ENCODE measurements at regions not wholly inside any gene's neighbourhood (a gene's known extent, or its start where the extent isn't known, plus 50 kb on each side); places are given as distances from the start of the nearest gene placed in this dataset.
"Not testable (repeated sequence)": the region's sequence is repeated elsewhere in the genome, so short reads cannot be mapped to it uniquely, and the experiment has no call there.

DNA sequence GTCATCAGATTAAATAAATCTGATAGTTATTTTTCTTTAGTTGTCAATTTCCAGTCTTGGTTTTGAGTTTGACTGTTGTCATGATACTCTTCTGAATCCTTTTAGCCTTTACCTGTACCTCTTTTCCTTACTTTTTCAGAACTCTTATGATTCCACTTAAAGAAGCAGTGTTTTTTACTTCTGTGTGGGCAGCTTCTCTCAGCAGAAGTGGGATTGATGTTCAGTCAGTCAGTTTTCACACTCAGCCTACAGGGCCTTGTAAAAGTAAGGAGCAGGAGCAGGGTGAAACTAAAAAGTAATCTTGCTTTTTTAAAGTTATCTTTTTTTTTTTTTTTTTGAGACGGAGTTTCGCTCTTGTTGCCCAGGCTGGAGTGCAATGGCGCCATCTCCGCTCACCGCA lies 75.1 kb downstream of the HAUS1 start:
- Mint-ChIP-seq H3K27ac (no peak overlapping the region), H3K4me3 (no peak overlapping the region), H3K9me3 (no peaks in the 10 kb centered on the region), H3K4me1 (peaks cover 70% of the 10 kb centered on the region), H3K27me3 (no peaks in the 10 kb centered on the region), H3K36me3 (no peaks in the 10 kb centered on the region)
- no peak for ATAC-seq

DNA sequence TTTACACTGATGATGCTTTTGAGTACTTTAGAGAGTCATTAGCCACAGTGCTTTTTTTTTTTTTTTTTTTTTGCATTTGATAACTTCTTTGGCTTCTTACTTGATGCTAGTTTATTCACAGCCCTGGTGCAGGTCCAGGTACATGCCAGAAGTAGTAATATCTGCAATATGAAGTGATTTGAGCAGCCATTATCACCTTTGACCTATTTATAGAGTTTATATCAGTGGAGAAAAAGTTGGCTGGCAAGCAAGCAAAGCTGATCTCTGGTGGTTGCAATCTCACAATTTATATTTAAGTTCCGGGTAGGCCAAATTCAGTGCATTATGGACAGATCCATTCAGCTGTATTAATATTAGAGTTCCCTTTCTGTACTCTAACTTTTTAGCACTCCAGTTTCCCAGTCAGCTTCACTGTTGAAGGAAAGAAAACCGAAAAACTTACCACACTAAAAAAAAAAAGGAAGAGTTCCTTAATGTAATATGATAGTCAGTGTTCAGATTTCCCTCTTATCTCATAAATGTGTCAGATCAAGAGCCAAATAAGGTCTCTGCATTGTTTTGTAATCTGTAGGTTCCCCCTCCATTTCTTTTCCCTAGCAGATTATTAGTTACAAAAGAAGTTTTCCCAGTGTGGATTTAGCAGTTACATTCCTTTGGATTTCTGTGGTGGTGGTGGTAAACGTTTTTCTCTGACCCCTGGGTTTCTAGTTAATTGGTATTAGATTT lies 78.6 kb downstream of the HAUS1 start:
- Mint-ChIP-seq H3K27ac (peak overlapping the region; percentile 11), H3K36me3 (no peaks in the 10 kb centered on the region), H3K9me3 (no peaks in the 10 kb centered on the region), H3K4me3 (no peak overlapping the region), H3K27me3 (no peaks in the 10 kb centered on the region), H3K4me1 (peaks cover 62% of the 10 kb centered on the region)
- ATAC-seq = no peak

DNA sequence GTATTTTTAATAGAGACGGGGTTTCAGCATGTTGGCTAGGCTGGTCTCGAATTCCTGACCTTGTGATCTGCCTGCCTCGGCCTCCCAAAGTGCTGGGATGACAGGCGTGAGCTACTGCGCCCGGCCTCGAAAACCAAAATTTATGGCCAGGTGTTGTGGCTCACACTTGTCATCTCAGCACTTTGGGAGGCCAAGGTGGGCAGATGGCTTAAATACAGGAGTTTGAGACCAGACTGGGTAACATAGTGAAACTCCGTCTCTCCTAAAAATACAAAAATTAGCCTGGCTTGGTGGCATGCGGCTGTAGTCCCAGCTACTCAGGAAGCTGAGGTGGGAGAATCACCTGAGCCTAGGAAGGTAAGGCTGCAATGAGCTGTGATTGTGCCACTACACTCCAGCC lies 80.1 kb downstream of the HAUS1 start:
- H3K4me3 Mint-ChIP-seq, H3K9me3 Mint-ChIP-seq, ATAC-seq, H3K27me3 Mint-ChIP-seq, H3K36me3 Mint-ChIP-seq: not testable (repeated sequence)
- peak overlapping the region; percentile 35 for H3K27ac Mint-ChIP-seq
- peaks cover 55% of the 10 kb centered on the region for H3K4me1 Mint-ChIP-seq

DNA sequence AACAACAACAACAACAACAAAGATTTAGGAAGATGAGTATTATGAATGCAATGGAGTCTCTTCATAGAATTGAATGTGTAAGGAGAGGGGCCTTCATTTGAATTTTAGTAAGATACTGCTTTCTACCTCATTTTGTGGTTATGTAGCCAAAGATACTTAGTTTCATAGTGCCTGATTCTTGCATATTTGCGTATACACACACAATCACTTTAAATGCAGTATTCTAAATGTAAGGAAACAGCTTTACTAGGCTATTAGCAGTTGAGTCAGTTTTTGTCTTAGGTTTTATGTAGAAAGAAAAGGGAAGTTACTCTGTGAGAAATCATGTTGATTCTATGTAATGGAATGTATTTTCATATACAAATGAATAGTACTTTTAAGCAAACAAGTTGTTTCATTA lies 80.5 kb downstream of the HAUS1 start:
- peaks cover 51% of the 10 kb centered on the region for H3K4me1 Mint-ChIP-seq
- H3K9me3 Mint-ChIP-seq = no peaks in the 10 kb centered on the region
- H3K27me3 Mint-ChIP-seq = no peaks in the 10 kb centered on the region
- no peak overlapping the region for H3K4me3 Mint-ChIP-seq
- peak overlapping the region; percentile 35 for H3K27ac Mint-ChIP-seq
- H3K36me3 Mint-ChIP-seq = no peaks in the 10 kb centered on the region
- no peak for ATAC-seq

DNA sequence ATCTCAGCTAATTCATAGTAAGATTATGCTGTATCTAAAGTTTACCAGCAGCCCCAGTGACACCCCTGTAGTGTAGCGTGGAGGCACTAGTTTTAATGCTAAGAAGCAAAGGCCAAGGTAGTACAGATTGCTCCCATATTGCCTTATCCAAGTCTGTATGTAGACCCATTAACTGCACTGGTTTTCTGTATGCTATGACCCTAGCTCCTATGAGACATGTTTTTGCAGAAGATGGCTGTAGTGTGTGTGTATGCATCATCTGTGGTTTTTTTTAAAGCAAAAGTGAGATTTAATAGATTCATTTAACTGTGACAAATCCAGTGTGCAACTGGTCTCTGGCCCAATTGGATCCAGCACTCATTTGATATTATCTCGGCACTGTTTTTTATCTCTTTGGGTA lies 86.5 kb downstream of the HAUS1 start:
- H3K27ac Mint-ChIP-seq = no peak overlapping the region
- peaks cover 17% of the 10 kb centered on the region for H3K4me1 Mint-ChIP-seq
- no peak overlapping the region for H3K4me3 Mint-ChIP-seq

DNA sequence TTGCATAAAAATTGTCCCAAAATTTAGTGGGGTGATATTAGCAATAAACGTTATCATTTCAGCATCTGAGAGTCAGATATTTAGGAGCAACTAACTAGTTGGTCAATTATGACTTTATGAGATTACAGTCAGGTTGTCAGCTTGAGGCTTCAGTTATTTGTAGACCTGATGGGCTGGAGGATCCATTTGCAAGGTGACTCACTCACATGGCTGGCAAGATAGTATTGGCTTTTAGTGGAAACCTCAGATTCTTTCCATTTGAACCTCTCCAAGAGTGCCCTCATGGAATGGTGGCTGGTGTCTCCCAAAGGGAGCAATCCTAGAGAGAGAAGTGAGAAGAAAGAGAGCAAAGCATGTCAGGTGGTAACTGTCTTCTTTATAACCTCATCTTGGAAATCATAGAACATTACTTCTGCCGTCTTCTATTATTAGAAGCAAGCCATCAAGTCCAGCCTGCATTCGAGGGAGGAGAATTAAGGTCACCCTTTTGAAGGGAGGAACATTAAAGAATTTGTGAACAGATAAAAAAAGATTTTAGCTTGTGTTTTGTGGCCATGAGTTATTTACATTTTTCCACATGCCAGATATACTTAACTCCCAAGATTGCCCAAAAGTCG lies 92.5 kb downstream of the HAUS1 start:
- H3K9me3 Mint-ChIP-seq = no peaks in the 10 kb centered on the region
- no peak overlapping the region for H3K4me3 Mint-ChIP-seq
- H3K27me3 Mint-ChIP-seq = no peaks in the 10 kb centered on the region
- no peak for ATAC-seq
- H3K27ac Mint-ChIP-seq = no peak overlapping the region
- peaks cover 18% of the 10 kb centered on the region for H3K36me3 Mint-ChIP-seq
- peaks cover 38% of the 10 kb centered on the region for H3K4me1 Mint-ChIP-seq

More for the DNA sequence above, 86.5 kb downstream of the HAUS1 start:
- Mint-ChIP-seq H3K27me3 (no peaks in the 10 kb centered on the region), H3K36me3 (peaks cover 5% of the 10 kb centered on the region), H3K9me3 (no peaks in the 10 kb centered on the region)
- no peak for ATAC-seq

DNA sequence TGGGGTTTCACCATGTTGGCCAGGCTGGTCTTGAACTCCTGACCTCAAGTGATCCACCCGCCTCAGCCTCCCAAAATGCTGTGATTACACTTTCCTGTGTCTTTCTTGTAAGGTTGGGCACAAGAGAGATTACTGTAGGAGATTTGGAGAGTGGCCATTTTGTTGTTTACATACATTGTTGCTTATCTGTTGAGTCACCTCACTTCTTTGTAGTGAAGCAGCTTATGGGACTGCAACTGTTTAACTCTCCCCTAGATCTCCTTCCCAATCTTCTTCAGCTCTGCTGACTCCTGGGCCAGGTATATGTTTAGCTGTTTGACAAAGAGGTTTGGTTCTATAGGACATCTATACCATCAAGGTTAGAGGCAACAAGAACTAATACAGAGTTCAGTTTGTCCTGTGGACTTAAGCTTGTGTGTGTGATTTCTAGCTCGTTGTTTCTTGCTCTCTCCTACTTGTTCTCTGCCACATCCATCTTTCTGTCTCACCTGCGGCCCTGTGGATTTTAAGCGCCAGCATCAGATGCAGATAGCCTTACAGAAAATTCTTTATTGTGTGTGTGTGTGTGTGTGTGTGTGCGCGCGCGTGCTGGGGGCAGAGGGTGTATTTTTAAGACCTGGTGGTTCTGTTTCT lies 95.4 kb downstream of the HAUS1 start:
- H3K9me3 Mint-ChIP-seq = no peaks in the 10 kb centered on the region
- H3K27me3 Mint-ChIP-seq = no peaks in the 10 kb centered on the region
- peaks cover 49% of the 10 kb centered on the region for H3K4me1 Mint-ChIP-seq
- H3K36me3 Mint-ChIP-seq = peaks cover 21% of the 10 kb centered on the region
- no peak overlapping the region for H3K4me3 Mint-ChIP-seq
- H3K27ac Mint-ChIP-seq = no peak overlapping the region
- ATAC-seq = no peak

DNA sequence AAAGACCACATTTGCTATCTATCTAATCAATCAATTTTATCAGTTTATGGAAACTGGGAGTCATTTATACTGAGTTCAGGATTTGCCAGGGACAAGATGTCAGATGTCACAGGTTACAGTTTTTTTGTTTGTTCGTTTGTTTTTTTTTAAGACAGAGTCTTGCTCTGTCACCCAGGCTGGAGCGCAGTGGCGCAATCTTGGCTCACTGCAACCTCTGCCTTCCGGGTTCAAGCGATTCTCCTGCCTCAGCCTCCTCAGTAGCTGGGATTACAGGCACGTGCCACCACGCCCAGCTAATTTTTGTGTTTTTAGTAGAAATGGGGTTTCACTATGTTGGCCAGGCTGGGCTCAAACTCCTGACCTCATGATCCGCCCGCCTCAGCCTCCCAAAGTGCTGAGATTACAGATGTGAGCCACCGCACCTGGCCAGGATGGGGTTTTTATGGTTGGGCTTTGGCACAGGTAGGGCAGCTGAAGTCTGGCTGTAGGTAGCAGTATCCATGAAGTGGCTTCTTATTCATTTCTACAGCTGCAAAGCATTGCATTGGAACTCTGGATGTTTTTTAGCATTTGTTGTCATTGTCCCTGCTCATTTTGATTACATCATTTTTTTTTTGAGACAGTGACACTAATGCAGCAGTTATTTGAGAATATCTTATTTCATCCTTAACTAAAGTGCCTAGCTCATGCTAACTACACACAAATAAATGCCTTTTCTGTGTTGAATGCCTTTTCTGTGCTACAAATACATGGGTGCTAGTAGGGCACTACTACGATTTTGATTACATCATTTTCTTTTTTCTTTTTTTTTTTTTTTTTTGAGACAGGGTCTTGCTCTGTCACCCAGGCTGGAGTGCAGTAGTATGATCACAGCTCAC lies 96.2 kb downstream of the HAUS1 start:
- not testable (repeated sequence) for H3K27ac Mint-ChIP-seq

DNA sequence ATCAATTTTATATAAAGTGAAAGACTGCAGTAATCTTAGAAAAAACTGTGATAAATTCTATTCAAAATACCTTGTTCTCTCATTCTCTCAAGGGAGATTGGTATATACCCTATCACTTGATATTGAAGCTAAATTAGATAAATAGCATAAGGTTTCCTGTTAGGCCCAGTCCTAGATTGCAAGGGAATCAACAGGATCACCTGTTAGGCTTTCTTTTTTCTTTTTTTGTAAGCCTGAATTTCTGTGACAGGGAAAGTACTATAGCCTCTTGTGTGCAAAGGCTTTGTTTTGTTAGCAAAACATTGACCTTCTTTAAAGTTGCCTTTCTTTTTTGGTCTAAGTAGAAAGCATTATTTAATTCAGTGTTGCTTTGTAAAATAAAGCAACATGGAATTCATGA lies 100.0 kb downstream of the HAUS1 start:
- Mint-ChIP-seq H3K27ac (no peak overlapping the region), H3K9me3 (no peaks in the 10 kb centered on the region), H3K27me3 (no peaks in the 10 kb centered on the region), H3K4me3 (no peak overlapping the region), H3K36me3 (peaks cover 14% of the 10 kb centered on the region), H3K4me1 (peaks cover 76% of the 10 kb centered on the region)
- ATAC-seq = no peak

More for the DNA sequence above, 96.2 kb downstream of the HAUS1 start:
- H3K4me3 Mint-ChIP-seq, H3K9me3 Mint-ChIP-seq, H3K27me3 Mint-ChIP-seq, ATAC-seq: not testable (repeated sequence)
- H3K36me3 Mint-ChIP-seq = peaks cover 21% of the 10 kb centered on the region
- peaks cover 56% of the 10 kb centered on the region for H3K4me1 Mint-ChIP-seq

DNA sequence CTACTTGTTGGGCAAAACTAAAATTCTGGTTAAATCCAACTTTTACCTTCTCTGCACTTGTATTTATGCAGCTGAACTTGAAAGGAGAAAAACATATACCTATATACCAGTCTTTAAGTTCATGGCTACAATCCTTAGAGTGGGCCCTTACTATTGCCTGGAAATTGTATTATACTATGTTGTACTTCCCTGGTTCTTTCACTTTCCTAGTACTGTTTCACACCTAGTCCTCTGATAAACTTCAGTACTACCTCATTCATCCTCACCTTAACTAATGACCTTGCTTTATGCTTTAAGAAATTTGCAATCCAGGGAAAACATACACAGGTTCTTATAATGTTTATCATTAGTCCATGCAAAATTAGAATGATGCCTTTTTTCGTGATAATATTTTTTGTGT lies 103.8 kb downstream of the HAUS1 start:
- Mint-ChIP-seq H3K4me3 (no peak overlapping the region), H3K27ac (no peak overlapping the region), H3K4me1 (peaks cover 77% of the 10 kb centered on the region), H3K27me3 (no peaks in the 10 kb centered on the region), H3K9me3 (no peaks in the 10 kb centered on the region), H3K36me3 (peaks cover 12% of the 10 kb centered on the region)
- no peak for ATAC-seq

DNA sequence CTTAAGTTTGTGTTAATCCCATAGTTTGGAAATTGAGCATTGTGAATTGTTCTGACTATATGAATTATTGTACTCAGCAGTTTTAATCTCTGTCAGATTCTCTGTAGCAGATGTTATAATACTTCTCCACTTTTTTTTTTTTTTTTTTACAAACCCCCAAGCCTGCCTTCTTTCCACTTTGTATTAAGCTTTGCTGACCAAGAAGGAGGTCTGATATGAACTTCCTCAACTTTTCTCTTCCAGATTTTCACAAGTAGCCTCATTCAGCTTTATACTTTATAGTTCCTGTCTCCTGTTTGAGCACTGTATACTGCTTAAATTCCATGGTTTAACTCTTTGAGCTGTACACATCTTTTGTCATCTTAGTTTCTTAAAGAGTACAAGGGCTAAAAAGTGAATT lies 105.0 kb downstream of the HAUS1 start:
- H3K27ac Mint-ChIP-seq = no peak overlapping the region
- H3K27me3 Mint-ChIP-seq = no peaks in the 10 kb centered on the region
- no peak for ATAC-seq
- H3K9me3 Mint-ChIP-seq = no peaks in the 10 kb centered on the region
- peaks cover 67% of the 10 kb centered on the region for H3K4me1 Mint-ChIP-seq
- no peak overlapping the region for H3K4me3 Mint-ChIP-seq
- H3K36me3 Mint-ChIP-seq = peaks cover 12% of the 10 kb centered on the region

DNA sequence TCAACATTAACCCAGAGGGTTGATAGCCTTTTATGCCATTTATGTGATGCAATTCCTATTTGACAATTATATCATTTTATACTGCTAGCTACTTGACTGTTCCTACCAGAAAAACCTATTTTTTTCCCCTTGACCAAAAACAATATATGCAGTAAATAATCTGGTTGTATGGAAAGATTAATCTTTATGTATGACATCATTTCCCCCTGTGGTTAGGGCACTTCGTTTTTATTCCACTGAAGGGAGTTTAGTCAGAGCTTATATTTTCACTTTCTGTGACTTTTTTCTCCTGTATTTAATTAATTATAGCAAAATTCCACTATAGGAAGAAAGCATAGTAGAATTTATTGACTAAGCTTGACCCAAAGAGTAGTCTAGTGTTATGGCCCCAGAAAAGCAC lies 107.6 kb downstream of the HAUS1 start:
- ATAC-seq = no peak
- peaks cover 54% of the 10 kb centered on the region for H3K4me1 Mint-ChIP-seq
- H3K9me3 Mint-ChIP-seq = no peaks in the 10 kb centered on the region

DNA sequence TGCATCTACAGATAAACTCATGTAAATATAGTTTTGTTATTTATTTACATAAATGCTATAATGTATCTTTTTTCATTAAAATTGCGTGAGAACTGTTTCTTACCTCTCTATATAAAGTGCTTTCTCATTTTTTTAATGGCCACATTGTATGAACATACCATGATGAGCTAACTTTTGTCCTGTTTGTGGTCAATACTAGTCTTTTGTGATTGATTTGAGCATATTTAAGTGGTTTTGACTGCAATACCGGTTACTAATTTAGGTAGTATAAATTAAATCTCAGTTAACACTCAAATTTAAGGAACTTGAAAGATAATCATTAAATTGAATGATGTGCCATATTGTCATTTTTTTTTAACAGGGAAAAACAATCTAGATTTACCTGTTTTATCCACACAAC lies 108.2 kb downstream of the HAUS1 start:
- H3K27ac Mint-ChIP-seq = peak overlapping the region; percentile 63
- H3K4me3 Mint-ChIP-seq = no peak overlapping the region
- peaks cover 25% of the 10 kb centered on the region for H3K36me3 Mint-ChIP-seq
- no peak for ATAC-seq
- H3K9me3 Mint-ChIP-seq = no peaks in the 10 kb centered on the region
- no peaks in the 10 kb centered on the region for H3K27me3 Mint-ChIP-seq
- peaks cover 58% of the 10 kb centered on the region for H3K4me1 Mint-ChIP-seq

More for the DNA sequence above, 107.6 kb downstream of the HAUS1 start:
- H3K36me3 Mint-ChIP-seq = peaks cover 20% of the 10 kb centered on the region
- peak overlapping the region; percentile 63 for H3K27ac Mint-ChIP-seq
- H3K27me3 Mint-ChIP-seq = no peaks in the 10 kb centered on the region
- H3K4me3 Mint-ChIP-seq = no peak overlapping the region

DNA sequence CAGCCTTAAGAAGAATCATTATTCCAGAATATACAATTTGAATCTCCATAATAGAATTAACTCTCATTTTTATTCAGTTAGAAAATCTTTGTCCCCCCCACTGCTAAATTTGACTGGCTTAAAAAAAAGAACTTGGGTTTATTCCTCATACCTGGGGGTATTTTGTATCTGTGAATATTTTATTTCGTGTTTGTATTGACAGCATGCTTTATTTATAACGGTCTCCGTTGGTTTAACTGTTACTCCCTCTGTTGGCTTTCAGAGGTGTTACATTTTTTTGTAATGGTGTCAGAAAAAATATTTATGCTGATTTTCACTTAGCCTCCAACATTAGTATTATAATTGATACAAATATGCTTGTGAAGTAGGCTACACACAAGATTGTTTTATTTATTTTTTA lies 109.1 kb downstream of the HAUS1 start:
- Mint-ChIP-seq H3K4me3 (no peak overlapping the region), H3K27ac (no peak overlapping the region), H3K9me3 (no peaks in the 10 kb centered on the region), H3K27me3 (no peaks in the 10 kb centered on the region), H3K36me3 (peaks cover 31% of the 10 kb centered on the region), H3K4me1 (peaks cover 56% of the 10 kb centered on the region)
- ATAC-seq = no peak

DNA sequence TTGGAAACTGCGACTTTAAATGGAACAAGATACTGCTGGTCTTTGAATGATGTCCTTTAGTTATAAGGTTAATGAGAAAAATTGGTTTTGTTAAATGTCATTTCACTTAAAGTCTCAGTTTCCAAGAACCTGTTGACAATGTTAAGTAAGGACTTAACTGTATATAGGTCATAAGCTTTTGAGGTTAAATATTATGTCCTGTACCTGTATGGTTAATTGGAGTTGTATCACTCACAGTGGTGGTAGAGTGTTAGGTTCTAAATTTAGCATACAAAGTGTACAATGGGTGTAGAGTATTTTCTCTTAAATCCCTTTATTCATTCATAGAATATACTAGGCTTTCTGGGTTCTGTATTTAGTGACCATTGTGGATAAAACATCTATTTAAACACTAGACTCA lies 110.2 kb downstream of the HAUS1 start:
- Mint-ChIP-seq H3K9me3 (no peaks in the 10 kb centered on the region), H3K27ac (no peak overlapping the region), H3K36me3 (peaks cover 36% of the 10 kb centered on the region), H3K27me3 (no peaks in the 10 kb centered on the region), H3K4me1 (peaks cover 49% of the 10 kb centered on the region), H3K4me3 (no peak overlapping the region)
- no peak for ATAC-seq
